Nephron progenitor cell (in vitro differentiated cells): ENCODE measurements at regions not wholly inside any gene's neighbourhood (a gene's known extent, or its start where the extent isn't known, plus 50 kb on each side); places are given as distances from the start of the nearest gene placed in this dataset.

ENCODE experiments used
- DNase-seq: peaks from one replicate; pipeline ENCODE4 v3.0.0; 2021
- H3K27ac Mint-ChIP-seq: 2 replicates; pipeline ENCODE4 v1.8.0; 2021; ENCODE audit warnings: mild to moderate bottlenecking, moderate library complexity, mixed read lengths
- H3K27me3 Mint-ChIP-seq: 2 replicates; pipeline ENCODE4 v1.8.0; 2021; ENCODE audit warnings: mild to moderate bottlenecking, low read depth, mixed read lengths; ENCODE audit not compliant: poor library complexity
- H3K36me3 Mint-ChIP-seq: 2 replicates; pipeline ENCODE4 v1.8.0; 2021; ENCODE audit warnings: low read depth, mixed read lengths
- H3K4me1 Mint-ChIP-seq: 2 replicates; pipeline ENCODE4 v1.8.0; 2021; ENCODE audit warnings: mixed read lengths
- H3K4me3 Mint-ChIP-seq: 2 replicates; pipeline ENCODE4 v1.8.0; 2021; ENCODE audit warnings: mild to moderate bottlenecking, moderate library complexity, mixed read lengths
- H3K9me3 Mint-ChIP-seq: 2 replicates; pipeline ENCODE4 v1.8.0; 2021; ENCODE audit warnings: mild to moderate bottlenecking, moderate library complexity, mixed read lengths
- CTCF ChIP-seq: fragments of 200-600 bp; sonication (generic); IDR thresholded peaks from 2 replicates; pipeline ENCODE4 v1.5.0; 2021; ENCODE audit warnings: antibody characterized with exemption

- no peak overlapping the region for H3K27ac Mint-ChIP-seq
- no peak overlapping the region for H3K4me3 Mint-ChIP-seq
- TF ChIP-seq CTCF: no peak
- DNase-seq: no peak
- no peaks in the 10 kb centered on the region for H3K36me3 Mint-ChIP-seq
- H3K27me3 Mint-ChIP-seq: peaks cover 10% of the 10 kb centered on the region
- H3K9me3 Mint-ChIP-seq: no peaks in the 10 kb centered on the region
- H3K4me1 Mint-ChIP-seq: peaks cover 52% of the 10 kb centered on the region
Observed at GRCh38 chr16:73885319-73885718, 411.3 kb upstream of the PSMD7 start.

GRCh38 chr16:73883841-73884240 is 412.8 kb upstream of the PSMD7 start:
- no peak for TF ChIP-seq CTCF
- H3K27me3 Mint-ChIP-seq: peaks cover 6% of the 10 kb centered on the region
- no peak for DNase-seq
- no peaks in the 10 kb centered on the region for H3K36me3 Mint-ChIP-seq
- H3K27ac Mint-ChIP-seq: no peak overlapping the region
- no peak overlapping the region for H3K4me3 Mint-ChIP-seq
- no peaks in the 10 kb centered on the region for H3K9me3 Mint-ChIP-seq
- H3K4me1 Mint-ChIP-seq: peaks cover 50% of the 10 kb centered on the region

GRCh38 chr16:73883126-73883525 is 413.5 kb upstream of the PSMD7 start:
- H3K4me3 Mint-ChIP-seq: no peak overlapping the region
- H3K9me3 Mint-ChIP-seq: no peaks in the 10 kb centered on the region
- TF ChIP-seq CTCF: no peak
- H3K36me3 Mint-ChIP-seq: no peaks in the 10 kb centered on the region
- peaks cover 50% of the 10 kb centered on the region for H3K4me1 Mint-ChIP-seq
- H3K27me3 Mint-ChIP-seq: peaks cover 3% of the 10 kb centered on the region
- no peak for DNase-seq
- H3K27ac Mint-ChIP-seq: no peak overlapping the region

- H3K9me3 Mint-ChIP-seq: no peaks in the 10 kb centered on the region
- no peak for DNase-seq
- no peak for TF ChIP-seq CTCF
- H3K4me1 Mint-ChIP-seq: peaks cover 45% of the 10 kb centered on the region
- H3K27me3 Mint-ChIP-seq: no peaks in the 10 kb centered on the region
- no peak overlapping the region for H3K27ac Mint-ChIP-seq
- H3K4me3 Mint-ChIP-seq: no peak overlapping the region
- H3K36me3 Mint-ChIP-seq: no peaks in the 10 kb centered on the region
Observed at GRCh38 chr16:73882651-73883050, 414.0 kb upstream of the PSMD7 start.

- Mint-ChIP-seq H3K27ac (no peak overlapping the region), H3K9me3 (no peaks in the 10 kb centered on the region), H3K27me3 (no peaks in the 10 kb centered on the region), H3K4me1 (peaks cover 39% of the 10 kb centered on the region), H3K4me3 (no peak overlapping the region), H3K36me3 (no peaks in the 10 kb centered on the region)
- TF ChIP-seq CTCF: no peak
- DNase-seq: no peak
Observed at GRCh38 chr16:73882033-73882432, 414.6 kb upstream of the PSMD7 start.

- TF ChIP-seq CTCF: no peak
Observed at GRCh38 chr16:73879621-73880020, 417.0 kb upstream of the PSMD7 start.

More at GRCh38 chr16:73879621-73880020, 417.0 kb upstream of the PSMD7 start:
- no peak overlapping the region for H3K27ac Mint-ChIP-seq
- H3K9me3 Mint-ChIP-seq: no peaks in the 10 kb centered on the region
- no peaks in the 10 kb centered on the region for H3K27me3 Mint-ChIP-seq
- H3K36me3 Mint-ChIP-seq: no peaks in the 10 kb centered on the region
- DNase-seq: no peak
- no peak overlapping the region for H3K4me3 Mint-ChIP-seq
- peaks cover 30% of the 10 kb centered on the region for H3K4me1 Mint-ChIP-seq
